Liver (tissue), 8 donors: ENCODE measurements at regions not wholly inside any gene's neighbourhood (a gene's known extent, or its start where the extent isn't known, plus 50 kb on each side); places are given as distances from the start of the nearest gene placed in this dataset.
A peak's percentile ranks its signal among the peaks of the same experiment; 100 is the strongest.

Experiments
- DNase-seq: peaks from one replicate; pipeline ENCODE4 v3.0.0-alpha.2; 2017; ENCODE audit warnings: low spot score
- H3K27ac ChIP-seq, 2 donors: one replicate each; pipeline ENCODE4 v1.7.0; 2013; ENCODE audit warnings: inconsistent platforms in 2 of 2, low read length in 2 of 2, control low read depth in 1 of 2, low read depth in 1 of 2, mild to moderate bottlenecking in 1 of 2
- H3K27me3 ChIP-seq, 4 donors: one replicate each; pipeline versions ENCODE4 v1.6.1 to v1.7.0; 2013; ENCODE audit warnings: low read length in 3 of 4, inconsistent platforms in 1 of 4, mild to moderate bottlenecking in 1 of 4, moderate library complexity in 1 of 4; ENCODE audit not compliant: control insufficient read depth in 4 of 4, insufficient read depth in 4 of 4
- H3K36me3 ChIP-seq, 4 donors: one replicate each; pipeline versions ENCODE4 v1.6.1 to v1.7.0; 2013; ENCODE audit warnings: low read length in 3 of 4, mild to moderate bottlenecking in 3 of 4, low read depth in 1 of 4, moderate library complexity in 1 of 4; ENCODE audit not compliant: control insufficient read depth in 4 of 4, insufficient read depth in 3 of 4
- H3K4me1 ChIP-seq, 4 donors: one replicate each; pipeline versions ENCODE4 v1.6.1 to v1.7.0; 2013; ENCODE audit warnings: low read length in 3 of 4, mild to moderate bottlenecking in 3 of 4, moderate library complexity in 1 of 4; ENCODE audit not compliant: control insufficient read depth in 4 of 4, insufficient read depth in 4 of 4
- H3K4me3 ChIP-seq, 3 donors: one replicate each; pipeline versions ENCODE4 v1.6.1 to v1.7.0; 2013; ENCODE audit warnings: low read length in 3 of 3, control low read depth in 1 of 3, low read depth in 1 of 3, mild to moderate bottlenecking in 1 of 3
- H3K9ac ChIP-seq, 2 donors: one replicate each; pipeline ENCODE4 v1.7.0; 2013; ENCODE audit warnings: low read length in 2 of 2, mild to moderate bottlenecking in 2 of 2, moderate library complexity in 2 of 2, control low read depth in 1 of 2, low read depth in 1 of 2
- H3K9me3 ChIP-seq, 4 donors: one replicate each; pipeline versions ENCODE4 v1.6.1 to v1.7.0; 2013; ENCODE audit warnings: low read length in 3 of 4; ENCODE audit not compliant: control insufficient read depth in 4 of 4
- ATF3 ChIP-seq: IDR thresholded peaks from 2 replicates; pipeline ENCODE4 v1.6.1; 2016; ENCODE audit warnings: antibody characterized with exemption
- CTCF ChIP-seq: fragments of 150-350 bp; IDR thresholded peaks from 2 replicates; pipeline ENCODE4 v1.5.1; 2017; ENCODE audit warnings: improper control_type of control experiment, low read depth, low read length; ENCODE audit not compliant: missing input control
- EGR1 ChIP-seq, 2 donors: IDR thresholded peaks; 2 replicates each; pipeline ENCODE4 v1.6.1; 2016 to 2018; ENCODE audit warnings: antibody characterized with exemption in 2 of 2, low read depth in 2 of 2
- FOXA1 ChIP-seq: IDR thresholded peaks from 2 replicates; pipeline ENCODE4 v1.6.1; 2016; ENCODE audit warnings: antibody characterized with exemption
- FOXA2 ChIP-seq: IDR thresholded peaks from 2 replicates; pipeline ENCODE4 v1.6.1; 2016; ENCODE audit warnings: antibody characterized with exemption
- GABPA ChIP-seq, 2 donors: IDR thresholded peaks in 1 of 2; conservative IDR thresholded peaks in 1 of 2; 2 replicates each; pipeline ENCODE4 v1.6.1; 2016; ENCODE audit warnings: antibody characterized with exemption in 2 of 2, mild to moderate bottlenecking in 1 of 2, moderate library complexity in 1 of 2
- HNF4G ChIP-seq: IDR thresholded peaks from 2 replicates; pipeline ENCODE4 v1.6.1; 2016; ENCODE audit warnings: antibody characterized with exemption
- JUND ChIP-seq, 2 donors: IDR thresholded peaks; 2 replicates each; pipeline ENCODE4 v1.6.1; 2016; ENCODE audit warnings: antibody characterized with exemption in 2 of 2
- MAX ChIP-seq: IDR thresholded peaks from 2 replicates; pipeline ENCODE4 v1.6.1; 2016; ENCODE audit warnings: antibody characterized with exemption
- NR2F2 ChIP-seq: IDR thresholded peaks from 2 replicates; pipeline ENCODE4 v1.6.1; 2016; ENCODE audit warnings: antibody characterized with exemption
- RAD21 ChIP-seq, 2 donors: IDR thresholded peaks; 2 replicates each; pipeline ENCODE4 v1.6.1; 2016; ENCODE audit warnings: antibody characterized with exemption in 2 of 2, mild to moderate bottlenecking in 2 of 2
- SP1 ChIP-seq: IDR thresholded peaks from 2 replicates; pipeline ENCODE4 v1.6.1; 2018; ENCODE audit warnings: antibody characterized with exemption, mild to moderate bottlenecking
- TAF1 ChIP-seq: conservative IDR thresholded peaks from 2 replicates; pipeline ENCODE4 v1.6.1; 2016; ENCODE audit warnings: antibody characterized with exemption, mild to moderate bottlenecking
- ZBTB33 ChIP-seq: IDR thresholded peaks from 2 replicates; pipeline ENCODE4 v1.6.1; 2016; ENCODE audit warnings: antibody characterized with exemption
- WGBS: extraction: QIAGEN DNeasy Blood & Tissue Kit; methylation state at CpG from one replicate; pipeline ENCODE4 v1.1.7; 2013; 5-methylcytosine and 5-hydroxymethylcytosine counted together
- donor health status: healthy.
- donor health status: healthy.
- donor health status: healthy.
- donor health status: healthy.
- donor health status: healthy.

GRCh38 chr2:88334418-88334817 lies 118.1 kb downstream of the FOXI3 start:
- Histone ChIP-seq H3K4me1 (no peaks in the 10 kb centered on the region), H3K9ac (no peak overlapping the region), H3K4me3 (no peak overlapping the region), H3K9me3 (no peaks in the 10 kb centered on the region), H3K36me3 (no peaks in the 10 kb centered on the region), H3K27me3 (no peaks in the 10 kb centered on the region), H3K27ac (no peak overlapping the region)
- 91% methylated on average over 3 of the region's 3 CpGs for WGBS
- no peak for DNase-seq
- no peak for TF ChIP-seq FOXA2
- no peak for TF ChIP-seq NR2F2
- no peak for TF ChIP-seq HNF4G
- TF ChIP-seq EGR1 (IDR thresholded peaks at IDR 0.05; ENCODE audit: low read depth in 2 of 2) = no peak
- TF ChIP-seq TAF1 = no peak
- no peak for TF ChIP-seq MAX
- no peak for TF ChIP-seq GABPA (IDR thresholded peaks at IDR 0.05 in 1 of 2, conservative IDR thresholded peaks at IDR 0.05 in 1 of 2)

- WGBS = 77% methylated on average over 1 of the region's 1 CpG
- H3K27ac ChIP-seq = no peak overlapping the region
Measured at GRCh38 chr2:88331239-88331638, 121.3 kb downstream of the FOXI3 start.

GRCh38 chr2:88329815-88330603 lies 122.5 kb downstream of the FOXI3 start:
- Histone ChIP-seq H3K9me3 (no peaks in the 10 kb centered on the region), H3K4me1 (no peaks in the 10 kb centered on the region), H3K9ac (no peak overlapping the region), H3K4me3 (no peak overlapping the region), H3K27ac (no peak overlapping the region), H3K36me3 (no peaks in the 10 kb centered on the region), H3K27me3 (no peaks in the 10 kb centered on the region)
- peak; percentile 37 for DNase-seq
- WGBS = 72% methylated on average over 8 of the region's 8 CpGs
- TF ChIP-seq CTCF = no peak
- TF ChIP-seq FOXA2 = no peak
- TF ChIP-seq RAD21 (IDR thresholded peaks at IDR 0.05) = no peak
- no peak for TF ChIP-seq ZBTB33
- TF ChIP-seq HNF4G = no peak
- no peak for TF ChIP-seq SP1
- TF ChIP-seq JUND (IDR thresholded peaks at IDR 0.05) = no peak

More at GRCh38 chr2:88331239-88331638, 121.3 kb downstream of the FOXI3 start:
- no peak overlapping the region for H3K4me3 ChIP-seq
- H3K4me1 ChIP-seq = no peaks in the 10 kb centered on the region
- no peak overlapping the region for H3K9ac ChIP-seq
- no peak for TF ChIP-seq FOXA2
- TF ChIP-seq ATF3 = no peak
- TF ChIP-seq FOXA1 = no peak
- no peak for TF ChIP-seq HNF4G
- no peak for TF ChIP-seq GABPA (IDR thresholded peaks at IDR 0.05 in 1 of 2, conservative IDR thresholded peaks at IDR 0.05 in 1 of 2)
- no peaks in the 10 kb centered on the region for H3K36me3 ChIP-seq
- no peaks in the 10 kb centered on the region for H3K9me3 ChIP-seq
- DNase-seq = no peak
- H3K27me3 ChIP-seq = no peaks in the 10 kb centered on the region
